GM20000 (cell line): ENCODE measurements at regions not wholly inside any gene's neighbourhood (a gene's known extent, or its start where the extent isn't known, plus 50 kb on each side); places are given as distances from the start of the nearest gene placed in this dataset.
"Not testable (repeated sequence)": the region's sequence is repeated elsewhere in the genome, so short reads cannot be mapped to it uniquely, and the experiment has no call there.

Experiments
- DNase-seq: peaks from one replicate; pipeline ENCODE4 v3.0.0; 2012; ENCODE audit warnings: low spot score
- TF ChIP-seq, protein P1 (sequence below): IDR thresholded peaks from 2 replicates; pipeline ENCODE4 v1.5.1; 2012; ENCODE audit warnings: mild to moderate bottlenecking, control low read depth; ENCODE audit errors: extremely low read depth, missing control alignments

DNA sequence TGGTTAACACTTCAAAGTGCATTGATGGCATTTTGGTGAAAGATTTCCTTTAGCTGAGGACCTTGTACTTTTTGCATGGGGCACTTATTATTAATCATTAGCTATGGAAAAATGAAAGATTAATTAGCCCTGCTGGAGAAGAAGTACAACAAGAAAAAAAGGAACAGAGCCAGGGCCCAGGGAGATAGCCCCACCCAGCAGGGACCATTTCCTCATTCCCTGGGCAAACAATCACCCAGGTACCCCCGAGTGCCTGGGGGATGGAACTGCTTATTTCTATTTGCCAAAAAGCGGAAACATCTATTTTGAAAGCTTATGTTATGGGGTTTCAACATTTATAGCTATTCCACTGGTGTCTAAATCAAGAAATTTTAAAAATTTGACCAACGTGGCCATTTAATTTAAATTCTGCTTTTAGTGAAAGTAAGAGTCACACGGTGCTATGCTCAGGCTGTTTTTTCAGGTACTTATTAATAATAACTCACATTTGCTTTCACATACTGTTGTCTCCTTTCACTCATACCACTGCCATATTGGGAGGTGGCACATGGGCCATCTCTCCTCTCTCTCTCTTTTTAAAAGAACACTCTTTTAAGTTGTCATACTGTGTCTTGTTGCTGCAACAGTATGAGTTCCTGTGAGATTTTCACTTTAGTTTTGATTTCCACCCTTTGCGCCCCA lies 143.6 kb upstream of the KIF5B start:
- TF ChIP-seq, protein P1, sequence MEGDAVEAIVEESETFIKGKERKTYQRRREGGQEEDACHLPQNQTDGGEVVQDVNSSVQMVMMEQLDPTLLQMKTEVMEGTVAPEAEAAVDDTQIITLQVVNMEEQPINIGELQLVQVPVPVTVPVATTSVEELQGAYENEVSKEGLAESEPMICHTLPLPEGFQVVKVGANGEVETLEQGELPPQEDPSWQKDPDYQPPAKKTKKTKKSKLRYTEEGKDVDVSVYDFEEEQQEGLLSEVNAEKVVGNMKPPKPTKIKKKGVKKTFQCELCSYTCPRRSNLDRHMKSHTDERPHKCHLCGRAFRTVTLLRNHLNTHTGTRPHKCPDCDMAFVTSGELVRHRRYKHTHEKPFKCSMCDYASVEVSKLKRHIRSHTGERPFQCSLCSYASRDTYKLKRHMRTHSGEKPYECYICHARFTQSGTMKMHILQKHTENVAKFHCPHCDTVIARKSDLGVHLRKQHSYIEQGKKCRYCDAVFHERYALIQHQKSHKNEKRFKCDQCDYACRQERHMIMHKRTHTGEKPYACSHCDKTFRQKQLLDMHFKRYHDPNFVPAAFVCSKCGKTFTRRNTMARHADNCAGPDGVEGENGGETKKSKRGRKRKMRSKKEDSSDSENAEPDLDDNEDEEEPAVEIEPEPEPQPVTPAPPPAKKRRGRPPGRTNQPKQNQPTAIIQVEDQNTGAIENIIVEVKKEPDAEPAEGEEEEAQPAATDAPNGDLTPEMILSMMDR = no peak
- no peak for DNase-seq

DNA sequence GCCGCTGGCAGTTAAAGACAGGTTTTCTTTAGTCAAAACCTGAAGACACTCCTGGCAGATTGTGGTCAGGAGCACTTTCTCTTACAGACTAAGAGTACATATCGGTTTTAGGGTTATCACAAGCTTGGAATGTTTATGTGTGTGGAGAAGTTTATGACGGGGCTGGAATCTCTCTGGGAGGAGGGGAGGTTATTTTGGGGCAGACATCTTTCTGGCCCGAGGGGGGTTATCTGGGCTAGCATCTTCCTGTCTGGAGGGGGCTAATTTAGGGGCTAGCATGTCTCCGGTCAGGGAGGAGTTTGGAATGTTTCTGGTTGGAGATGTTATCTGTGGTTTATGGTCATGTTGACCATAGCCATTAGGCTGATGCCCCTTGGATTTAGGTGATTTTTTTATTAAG lies 141.2 kb upstream of the KIF5B start:
- TF ChIP-seq, protein P1 = no peak
- DNase-seq = no peak

DNA sequence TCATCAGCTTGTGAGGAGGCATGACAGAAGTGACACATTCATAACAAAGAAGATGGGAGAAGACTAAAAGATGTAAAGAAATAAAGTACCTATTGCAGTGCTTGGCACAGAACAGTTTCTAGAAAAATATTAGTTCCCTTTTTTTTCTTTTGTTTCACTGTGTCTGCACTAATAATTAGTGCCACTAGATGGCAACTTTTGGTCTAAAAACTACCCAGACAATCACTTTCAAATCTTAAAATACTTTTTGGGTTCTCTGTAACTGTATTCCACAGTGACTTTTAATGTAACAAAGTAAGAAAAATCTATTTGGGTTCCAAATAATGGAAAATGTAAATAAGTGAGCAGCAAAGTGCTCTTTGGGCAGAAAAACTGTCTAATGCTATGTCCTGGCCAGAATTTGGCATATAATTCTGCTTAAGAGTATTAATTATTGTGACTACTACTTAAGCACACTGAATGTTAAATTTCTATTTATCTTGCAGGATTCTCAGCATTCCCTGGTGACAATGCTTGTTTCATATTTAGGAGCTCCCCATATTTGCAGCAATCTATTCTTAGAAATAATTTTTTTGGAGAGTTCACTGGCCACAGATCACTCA lies 134.8 kb upstream of the KIF5B start:
- TF ChIP-seq, protein P1 = peak; percentile 51
- peak; percentile 49 for DNase-seq

DNA sequence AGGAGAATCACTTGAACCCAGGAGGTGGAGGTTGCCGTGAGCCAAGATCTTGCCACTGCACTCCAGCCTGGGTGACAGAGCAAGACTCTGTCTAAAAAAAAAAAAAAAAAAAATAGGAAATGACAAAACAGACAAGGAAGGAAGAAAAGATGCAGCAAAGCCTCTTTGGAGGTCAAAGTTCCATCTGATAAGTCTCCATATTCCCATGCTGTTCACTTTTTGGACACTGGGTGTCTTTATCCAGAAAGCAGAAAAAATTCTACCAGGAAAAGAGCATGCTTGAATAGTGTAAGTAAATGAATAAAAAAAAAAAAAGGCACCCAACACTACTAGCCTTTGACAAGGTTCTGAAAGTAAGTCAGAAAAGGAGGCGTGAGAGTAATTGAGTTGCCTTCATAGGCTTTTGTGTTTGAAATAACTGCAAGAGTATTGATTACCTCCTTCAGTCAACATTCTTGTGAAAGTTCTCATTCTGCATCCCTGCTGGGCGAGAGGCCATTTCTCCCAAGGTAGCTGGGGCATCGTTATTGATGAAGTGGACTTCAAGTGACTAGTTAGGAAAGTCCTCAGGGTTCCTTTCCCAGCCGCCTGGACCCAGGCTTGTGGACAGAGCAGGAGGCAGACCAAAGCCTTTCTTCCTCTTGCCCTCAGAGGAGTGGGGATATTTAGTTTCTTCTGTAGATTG lies 133.3 kb upstream of the KIF5B start:
- TF ChIP-seq, protein P1 = no peak
- DNase-seq = no peak

DNA sequence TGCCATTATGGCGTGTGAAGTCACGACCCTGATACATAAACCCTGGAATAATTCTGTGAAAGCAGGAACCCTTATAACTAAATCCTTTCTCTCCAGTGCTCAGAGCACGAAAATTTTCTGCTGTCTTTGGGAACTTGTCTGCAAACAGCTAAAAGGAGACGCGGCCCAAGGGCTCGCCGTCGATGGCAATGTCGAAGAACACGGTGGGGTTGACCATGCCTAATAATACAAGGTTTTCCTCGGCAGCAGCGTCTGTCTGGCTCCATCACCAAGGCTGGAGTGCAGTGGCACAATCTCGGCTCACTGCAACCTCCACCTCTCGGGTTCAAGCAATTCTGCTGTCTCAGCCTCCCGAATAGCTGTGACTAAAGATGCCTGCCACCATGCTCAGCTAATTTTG lies 132.4 kb upstream of the KIF5B start:
- DNase-seq = not testable (repeated sequence)

DNA sequence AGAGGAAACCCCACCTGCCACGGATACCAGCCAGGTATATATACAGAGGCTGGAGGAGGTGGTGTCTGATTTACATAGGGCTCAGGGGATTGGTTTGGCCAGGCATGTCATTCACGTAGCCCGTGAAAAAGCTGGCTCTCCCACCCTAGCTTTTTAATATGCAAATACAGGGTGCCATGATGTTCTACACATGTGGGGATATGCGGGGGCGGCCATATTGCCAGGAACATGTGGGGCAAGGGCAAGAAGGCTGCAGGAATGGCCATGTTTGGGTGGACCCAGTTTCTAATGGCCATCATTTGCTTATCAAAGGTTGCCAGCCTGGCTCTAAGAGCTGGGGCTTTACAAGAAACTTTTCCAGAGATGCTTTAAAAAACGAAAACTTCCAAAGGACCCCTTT lies 131.5 kb upstream of the KIF5B start:
- DNase-seq = no peak
- TF ChIP-seq, protein P1 = no peak

DNA sequence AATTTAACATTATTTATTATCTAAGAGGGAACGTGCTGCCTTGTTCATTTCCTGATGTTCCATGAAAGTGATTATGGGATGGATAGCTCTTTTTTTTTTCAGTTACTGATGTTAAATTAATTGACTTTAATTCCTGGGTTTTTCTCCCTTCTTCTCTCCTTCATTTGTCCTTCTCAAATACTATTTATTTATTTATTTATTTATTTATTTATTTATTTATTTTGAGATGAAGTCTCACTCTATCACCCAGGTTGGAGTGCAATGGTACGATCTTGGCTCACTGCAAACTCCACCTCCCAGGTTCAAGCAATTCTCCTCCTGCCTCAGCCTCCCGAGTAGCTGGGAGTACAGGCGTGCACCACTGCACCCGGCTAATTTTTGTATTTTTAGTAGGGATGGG lies 127.4 kb upstream of the KIF5B start:
- not testable (repeated sequence) for DNase-seq

DNA sequence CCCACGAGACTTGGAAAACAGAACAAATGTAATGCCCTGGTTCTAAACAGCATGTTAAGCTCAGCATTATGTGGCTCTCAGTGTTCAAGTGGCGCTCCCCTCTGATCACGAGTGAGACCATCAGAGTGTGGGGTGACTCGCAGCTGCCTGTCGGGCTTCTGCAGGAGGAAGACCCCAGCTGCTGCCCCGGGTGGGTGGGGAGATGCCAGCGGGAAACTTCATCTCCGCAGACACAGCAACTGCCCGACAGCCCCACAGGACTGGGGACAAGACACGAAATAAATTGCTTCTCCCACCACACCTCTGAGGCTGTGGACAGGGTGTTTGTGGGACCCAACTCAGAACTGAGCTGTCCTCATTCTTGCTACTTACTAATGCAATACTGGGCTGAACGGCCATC lies 126.3 kb upstream of the KIF5B start:
- TF ChIP-seq, protein P1 = no peak

More for the DNA sequence above, 126.3 kb upstream of the KIF5B start:
- no peak for DNase-seq
